ENCODE measurements at regions not wholly inside any gene's neighbourhood (a gene's known extent, or its start where the extent isn't known, plus 50 kb on each side); places are given as distances from the start of the nearest gene placed in this dataset.
A peak's percentile ranks its signal among the peaks of the same experiment; 100 is the strongest.

DNA sequence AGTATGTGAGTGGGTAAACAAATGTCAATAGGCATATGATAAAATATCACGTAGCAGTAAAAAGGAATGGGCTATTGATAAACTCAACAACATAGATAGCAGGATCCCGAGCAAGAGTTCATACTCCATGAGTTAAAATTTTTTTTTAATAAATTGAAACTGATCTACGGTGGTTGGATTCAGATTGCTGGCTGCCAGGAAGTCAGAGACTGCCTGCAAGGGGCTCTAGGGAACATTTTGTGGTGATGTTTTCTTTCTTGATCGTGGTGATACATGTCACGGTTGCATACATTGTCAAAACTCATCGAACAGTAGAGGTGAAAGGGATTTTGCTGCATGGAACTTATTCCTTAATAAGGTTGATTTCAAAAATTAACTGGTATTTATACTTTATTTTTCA is 62.6 kb upstream of the WNT7B start:
- no peak for DNase-seq
- H3K4me3 ChIP-seq = no peak overlapping the region
- intact Hi-C loops (cut with DNase I; ENCODE audit: low total_unique reads) = no loop called here
- peaks cover 0 to 48% (median 33%) of the 10 kb centered on the region in 4 donors for H3K4me1 ChIP-seq
- H3K9me3 ChIP-seq = no peaks in the 10 kb centered on the region
- no peaks in the 10 kb centered on the region for H3K27me3 ChIP-seq
- TF ChIP-seq, protein P1, sequence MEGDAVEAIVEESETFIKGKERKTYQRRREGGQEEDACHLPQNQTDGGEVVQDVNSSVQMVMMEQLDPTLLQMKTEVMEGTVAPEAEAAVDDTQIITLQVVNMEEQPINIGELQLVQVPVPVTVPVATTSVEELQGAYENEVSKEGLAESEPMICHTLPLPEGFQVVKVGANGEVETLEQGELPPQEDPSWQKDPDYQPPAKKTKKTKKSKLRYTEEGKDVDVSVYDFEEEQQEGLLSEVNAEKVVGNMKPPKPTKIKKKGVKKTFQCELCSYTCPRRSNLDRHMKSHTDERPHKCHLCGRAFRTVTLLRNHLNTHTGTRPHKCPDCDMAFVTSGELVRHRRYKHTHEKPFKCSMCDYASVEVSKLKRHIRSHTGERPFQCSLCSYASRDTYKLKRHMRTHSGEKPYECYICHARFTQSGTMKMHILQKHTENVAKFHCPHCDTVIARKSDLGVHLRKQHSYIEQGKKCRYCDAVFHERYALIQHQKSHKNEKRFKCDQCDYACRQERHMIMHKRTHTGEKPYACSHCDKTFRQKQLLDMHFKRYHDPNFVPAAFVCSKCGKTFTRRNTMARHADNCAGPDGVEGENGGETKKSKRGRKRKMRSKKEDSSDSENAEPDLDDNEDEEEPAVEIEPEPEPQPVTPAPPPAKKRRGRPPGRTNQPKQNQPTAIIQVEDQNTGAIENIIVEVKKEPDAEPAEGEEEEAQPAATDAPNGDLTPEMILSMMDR (IDR thresholded peaks at IDR 0.05) = no peak
- H3K36me3 ChIP-seq = no peaks in the 10 kb centered on the region
- H3K27ac ChIP-seq = no peak overlapping the region

DNA sequence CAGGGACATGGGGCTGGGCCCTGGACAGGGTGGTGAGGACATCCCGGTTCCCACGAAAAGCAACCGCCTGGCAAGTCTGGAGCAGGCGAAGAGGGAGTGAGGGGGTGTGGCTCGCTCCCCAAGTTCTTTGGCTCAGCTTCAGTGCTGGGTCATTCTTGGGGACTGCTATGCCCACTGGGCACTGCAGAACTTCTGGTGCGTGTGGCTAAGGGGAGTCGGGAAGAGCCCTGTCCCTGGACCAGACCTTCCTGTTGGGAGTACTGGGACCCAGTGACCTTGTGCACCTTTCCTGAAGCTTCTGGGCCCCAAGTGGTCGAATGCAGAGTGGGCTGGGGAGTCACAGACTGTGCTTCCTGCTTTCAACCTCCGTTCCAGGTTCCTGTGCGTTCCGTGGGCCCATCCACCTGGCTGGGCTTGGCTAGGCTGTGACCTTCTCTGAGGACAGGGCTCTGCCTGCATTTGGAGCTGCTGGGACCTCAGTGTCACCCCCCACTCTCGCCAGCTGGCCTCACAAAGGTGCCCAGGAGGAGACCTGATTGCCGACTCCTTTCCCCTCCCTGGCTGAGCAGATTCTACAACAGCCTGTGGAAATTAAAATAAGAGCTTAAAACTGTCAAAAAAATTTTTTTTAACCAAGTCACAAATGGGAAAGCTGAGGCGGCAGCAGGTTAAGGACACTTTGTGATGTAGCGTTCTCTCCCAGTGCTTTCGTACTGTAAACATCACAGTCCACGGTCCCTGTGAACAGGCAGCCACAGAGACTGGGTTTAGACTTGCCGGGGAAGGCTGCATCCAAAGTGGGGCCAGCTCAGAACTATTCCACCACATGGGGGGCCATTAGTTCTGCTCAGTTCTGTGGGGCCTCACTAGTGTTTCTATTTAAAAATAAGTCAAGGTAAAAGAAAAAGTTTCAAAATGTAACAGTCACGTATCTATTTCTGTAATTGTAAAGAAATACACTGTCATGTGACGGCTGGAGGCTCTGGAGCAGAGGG is 63.8 kb upstream of the WNT7B start:
- intact Hi-C loops (cut with DNase I; ENCODE audit: low total_unique reads) = no loop called here
- no peaks in the 10 kb centered on the region for H3K27me3 ChIP-seq
- peaks cover 0 to 46% (median 37%) of the 10 kb centered on the region in 4 donors for H3K4me1 ChIP-seq
- no peak overlapping the region for H3K4me3 ChIP-seq
- no peaks in the 10 kb centered on the region for H3K9me3 ChIP-seq
- no peaks in the 10 kb centered on the region for H3K36me3 ChIP-seq
- peak; percentile 17 to 63 for DNase-seq
- H3K27ac ChIP-seq = peak overlapping the region; percentile 14 to 99
- TF ChIP-seq, protein P1 (IDR thresholded peaks at IDR 0.05) = no peak

DNA sequence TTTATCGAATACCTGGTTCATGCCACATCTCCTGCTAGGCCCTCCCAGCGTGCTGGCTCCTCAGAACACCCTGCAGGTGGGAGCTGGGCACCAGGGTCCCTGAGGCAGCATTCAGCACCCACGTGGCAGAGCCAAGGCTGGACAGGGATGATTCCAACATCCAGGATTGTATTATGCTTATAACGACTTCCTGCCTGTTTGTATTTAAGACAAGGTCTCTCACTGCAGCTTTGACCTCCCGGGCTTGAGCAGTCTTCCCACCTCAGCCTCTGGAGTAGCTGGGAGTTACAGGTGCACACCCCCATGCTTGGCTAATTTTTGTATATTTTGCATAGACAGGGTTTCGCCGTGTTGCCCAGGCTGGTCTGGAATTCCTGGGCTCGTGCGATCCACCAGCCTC is 64.7 kb upstream of the WNT7B start:
- Histone ChIP-seq H3K4me1 (peaks cover 0 to 52% (median 42%) of the 10 kb centered on the region in 4 donors), H3K27ac (peak overlapping the region; percentile 18 to 99), H3K4me3 (no peak overlapping the region), H3K36me3 (no peaks in the 10 kb centered on the region), H3K27me3 (no peaks in the 10 kb centered on the region), H3K9me3 (no peaks in the 10 kb centered on the region)
- TF ChIP-seq, protein P1 (IDR thresholded peaks at IDR 0.05) = no peak
- DNase-seq = peak in 1 of 2 donors; percentile 60
- intact Hi-C loops (cut with DNase I; ENCODE audit: low total_unique reads) = no loop called here

DNA sequence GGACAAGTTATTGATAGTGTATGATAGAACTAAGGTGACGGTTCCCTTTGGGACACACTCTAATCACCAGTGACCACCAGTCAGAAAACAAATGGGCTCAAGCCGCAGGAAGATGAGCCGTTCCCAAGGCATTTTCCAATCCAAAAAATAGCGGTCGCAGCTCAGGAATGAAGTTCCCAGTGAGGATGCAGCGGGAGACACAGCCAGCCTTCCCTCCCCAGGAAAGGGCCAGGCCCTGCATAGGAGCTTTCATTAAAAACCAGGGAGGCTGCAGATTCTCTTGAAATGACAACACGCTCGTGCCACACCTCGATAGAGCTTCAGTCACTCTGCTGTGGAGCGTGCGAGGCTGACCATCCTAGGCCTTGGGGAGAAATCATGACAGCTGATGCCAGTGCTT is 65.8 kb upstream of the WNT7B start:
- Histone ChIP-seq H3K27me3 (no peaks in the 10 kb centered on the region), H3K4me3 (no peak overlapping the region), H3K4me1 (peaks cover 0 to 56% (median 47%) of the 10 kb centered on the region in 4 donors), H3K9me3 (no peaks in the 10 kb centered on the region), H3K27ac (peak overlapping the region; percentile 98 to 99), H3K36me3 (no peaks in the 10 kb centered on the region)
- TF ChIP-seq, protein P1 (IDR thresholded peaks at IDR 0.05) = no peak
- intact Hi-C loops (cut with DNase I; ENCODE audit: low total_unique reads) = no loop called here
- peak in 1 of 2 donors; percentile 60 for DNase-seq

DNA sequence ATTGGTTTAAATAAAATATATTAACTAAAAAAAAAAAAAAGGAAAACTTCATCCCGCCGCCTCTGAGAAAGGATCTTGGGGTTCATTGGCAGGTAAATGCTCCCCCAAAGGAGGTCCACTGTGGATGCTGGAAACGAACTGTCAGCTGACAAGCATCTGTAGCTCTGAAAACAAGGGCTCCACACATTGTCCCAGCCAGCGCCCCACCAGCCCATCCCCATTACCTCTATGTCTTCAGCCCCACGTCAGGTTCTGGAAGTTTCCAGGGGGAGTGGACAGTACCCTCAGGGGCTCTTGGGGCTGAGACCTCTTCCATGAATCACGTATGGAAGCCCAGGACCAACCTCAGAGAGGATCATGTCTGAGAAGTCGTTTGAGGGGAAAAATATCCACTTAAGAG is 66.4 kb upstream of the WNT7B start:
- TF ChIP-seq, protein P1 (IDR thresholded peaks at IDR 0.05) = no peak
- DNase-seq = peak; percentile 20 to 58
- Histone ChIP-seq H3K4me3 (peak overlapping the region; percentile 64 to 67), H3K9me3 (no peaks in the 10 kb centered on the region), H3K27me3 (no peaks in the 10 kb centered on the region), H3K27ac (peak overlapping the region; percentile 98 to 99), H3K36me3 (no peaks in the 10 kb centered on the region), H3K4me1 (peaks cover 0 to 61% (median 52%) of the 10 kb centered on the region in 4 donors)
- intact Hi-C loops (cut with DNase I; ENCODE audit: low total_unique reads) = no loop called here

Measured in tibial artery (tissue), 4 donors.